HPDE6-E6E7 (cell line): ENCODE measurements at regions not wholly inside any gene's neighbourhood (a gene's known extent, or its start where the extent isn't known, plus 50 kb on each side); places are given as distances from the start of the nearest gene placed in this dataset.
"Not testable (repeated sequence)": the region's sequence is repeated elsewhere in the genome, so short reads cannot be mapped to it uniquely, and the experiment has no call there.

ENCODE experiments used
- DNase-seq: peaks from one replicate; pipeline ENCODE4 v3.0.0; 2011; ENCODE audit warnings: missing footprints; ENCODE audit errors: extremely low spot score

DNA sequence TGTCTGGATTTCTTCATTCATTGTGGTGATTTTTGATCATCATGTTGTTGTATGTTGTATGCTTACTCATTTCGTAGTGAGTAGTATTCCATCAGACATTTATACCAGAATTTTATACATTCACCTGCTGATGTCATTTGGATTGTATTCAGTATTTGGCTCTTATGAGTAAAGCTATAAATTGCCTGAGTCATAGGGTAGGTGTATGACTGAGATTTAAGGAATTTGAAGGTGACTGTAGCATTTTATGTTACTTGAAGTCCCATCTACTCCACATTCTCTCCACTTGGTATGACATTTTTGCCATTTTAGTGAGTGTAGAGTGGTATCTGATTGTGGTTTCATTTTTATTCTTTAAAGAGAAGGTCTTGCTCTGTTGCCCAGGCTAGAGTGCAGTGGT is 548.2 kb downstream of the TBC1D22A start:
- DNase-seq = no peak

DNA sequence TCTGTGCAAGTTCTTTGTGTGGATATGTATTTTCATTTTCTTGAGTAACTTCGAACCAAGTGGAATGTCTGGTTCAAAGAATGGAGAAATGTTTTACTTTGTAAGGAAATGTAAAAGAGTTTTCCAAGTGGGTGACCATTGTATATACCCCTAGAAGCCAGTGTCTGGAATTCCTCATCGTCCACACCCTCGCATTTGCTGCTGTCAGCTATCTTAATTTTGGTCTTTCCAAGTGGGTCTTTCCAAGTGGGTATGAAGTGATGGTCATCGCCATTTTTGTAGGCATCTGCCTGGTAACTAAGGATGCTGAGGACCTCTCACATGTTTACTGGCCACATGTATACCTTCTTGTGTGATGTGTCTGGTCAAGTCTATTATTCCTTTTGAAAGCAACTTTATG is 547.5 kb downstream of the TBC1D22A start:
- no peak for DNase-seq

DNA sequence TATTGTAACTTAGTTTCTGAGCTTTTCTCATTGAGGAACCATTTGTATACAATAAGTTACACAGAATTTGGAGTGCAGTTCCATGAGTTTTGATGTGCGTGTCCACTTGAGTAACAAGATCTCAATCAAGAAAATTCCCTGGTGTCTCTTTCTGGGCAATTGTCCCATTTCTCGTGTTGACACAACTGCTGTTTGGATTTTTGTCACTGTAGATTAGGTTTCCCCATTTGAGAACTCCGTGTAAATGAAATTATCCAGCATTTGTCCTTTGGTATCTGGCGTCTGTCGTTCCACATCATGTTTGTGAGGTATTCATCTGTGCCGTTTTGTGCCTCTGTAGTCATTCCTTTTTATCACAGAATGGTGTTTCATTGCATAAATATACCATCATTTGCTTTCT is 547.0 kb downstream of the TBC1D22A start:
- DNase-seq = no peak

- DNase-seq = no peak
These were observed 546.4 kb downstream of the TBC1D22A start for GRCh38 chr22:47308886-47309285.

GRCh38 chr22:47307822-47308221 is 545.4 kb downstream of the TBC1D22A start:
- DNase-seq = no peak

DNA sequence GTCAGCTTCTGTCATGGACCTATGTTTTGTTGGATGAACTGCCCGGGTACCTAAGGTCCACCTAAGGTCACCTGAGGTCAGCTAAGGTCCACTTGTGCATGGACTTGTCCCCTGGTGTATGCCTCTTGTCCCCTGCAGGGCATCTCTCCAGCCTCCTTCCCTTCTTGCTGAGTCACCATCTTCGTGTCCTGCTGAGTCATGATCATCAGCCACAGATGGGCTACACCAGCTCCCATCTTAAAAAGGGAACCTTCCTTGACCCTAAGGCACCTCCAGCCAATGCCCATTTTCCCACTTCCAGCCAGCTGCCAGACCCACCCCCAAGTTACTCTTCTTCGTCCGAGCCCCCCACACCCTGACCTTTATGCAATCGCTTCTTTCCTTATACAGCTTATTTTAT is 544.9 kb downstream of the TBC1D22A start:
- no peak for DNase-seq

DNA sequence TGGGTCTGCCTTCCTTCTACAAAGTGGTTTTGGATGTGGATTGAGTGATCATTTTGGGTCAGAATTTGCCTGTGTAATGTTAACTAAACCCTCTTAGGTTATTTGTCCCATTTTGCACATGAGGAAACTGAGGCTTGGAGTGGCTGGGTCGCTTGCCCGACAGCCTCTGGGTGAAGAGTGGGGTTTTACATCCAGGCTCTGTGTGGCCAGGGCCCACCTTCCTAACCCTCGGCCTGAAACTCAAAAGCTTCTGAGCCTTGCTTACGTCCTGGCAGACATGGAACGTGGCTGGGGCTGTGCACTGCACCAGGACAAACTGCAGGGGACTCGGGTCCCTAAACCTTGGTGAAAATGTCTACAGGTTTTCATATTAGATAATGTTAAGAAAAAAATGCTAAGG is 542.4 kb downstream of the TBC1D22A start:
- DNase-seq = no peak

- DNase-seq = no peak
These were observed 541.9 kb downstream of the TBC1D22A start for GRCh38 chr22:47304191-47304831.

GRCh38 chr22:47303161-47303890 is 540.9 kb downstream of the TBC1D22A start:
- DNase-seq = no peak

DNA sequence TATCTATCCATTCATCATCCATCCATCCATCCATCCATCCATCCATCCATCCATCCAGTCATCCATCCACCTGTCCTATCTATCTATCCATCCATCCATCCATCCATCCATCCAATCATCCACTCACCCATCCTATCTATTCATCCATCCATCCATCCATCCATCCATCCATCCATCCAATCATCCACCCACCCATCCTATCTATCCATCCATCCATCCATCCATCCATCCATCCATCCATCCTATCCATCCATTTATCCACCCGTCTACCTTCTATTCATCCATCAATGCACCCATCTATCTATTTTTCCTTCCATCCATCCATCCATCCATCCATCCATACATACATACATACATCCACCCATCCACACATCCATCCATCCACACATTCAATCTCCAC is 540.1 kb downstream of the TBC1D22A start:
- not testable (repeated sequence) for DNase-seq

DNA sequence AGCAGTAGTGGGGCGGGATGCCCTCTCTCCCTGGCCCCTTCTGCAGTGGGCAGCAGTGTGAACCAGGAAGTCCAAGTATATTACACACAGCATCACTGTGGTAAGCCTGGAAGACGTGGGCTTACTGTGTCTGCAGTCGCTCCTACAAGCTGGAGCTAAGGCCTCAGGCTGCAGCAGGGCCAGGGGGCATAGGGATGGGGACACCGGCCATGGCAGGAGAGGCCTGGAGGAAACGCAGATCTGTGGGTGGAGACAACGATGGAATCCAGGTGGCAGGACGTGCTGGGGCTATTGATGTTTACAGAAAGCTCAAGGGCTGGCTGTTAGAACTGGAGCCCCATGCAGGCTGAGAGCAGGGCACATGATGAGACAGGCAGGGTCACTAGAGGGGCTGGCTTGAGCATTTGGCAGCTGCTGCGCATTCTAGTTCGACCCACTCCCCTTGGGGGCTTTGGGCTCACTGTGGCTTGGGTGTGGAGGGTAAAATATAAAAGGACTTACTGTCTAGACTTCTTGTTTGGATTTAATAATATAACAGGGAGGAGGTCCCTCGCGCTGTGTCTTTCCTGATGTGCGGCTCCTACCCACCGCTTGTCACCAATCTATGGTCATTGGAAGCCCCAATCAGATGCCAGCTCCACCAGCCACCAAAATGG is 539.5 kb downstream of the TBC1D22A start:
- no peak for DNase-seq

GRCh38 chr22:47300698-47301405 is 538.4 kb downstream of the TBC1D22A start:
- no peak for DNase-seq

GRCh38 chr22:47299863-47300697 is 537.6 kb downstream of the TBC1D22A start:
- no peak for DNase-seq

DNA sequence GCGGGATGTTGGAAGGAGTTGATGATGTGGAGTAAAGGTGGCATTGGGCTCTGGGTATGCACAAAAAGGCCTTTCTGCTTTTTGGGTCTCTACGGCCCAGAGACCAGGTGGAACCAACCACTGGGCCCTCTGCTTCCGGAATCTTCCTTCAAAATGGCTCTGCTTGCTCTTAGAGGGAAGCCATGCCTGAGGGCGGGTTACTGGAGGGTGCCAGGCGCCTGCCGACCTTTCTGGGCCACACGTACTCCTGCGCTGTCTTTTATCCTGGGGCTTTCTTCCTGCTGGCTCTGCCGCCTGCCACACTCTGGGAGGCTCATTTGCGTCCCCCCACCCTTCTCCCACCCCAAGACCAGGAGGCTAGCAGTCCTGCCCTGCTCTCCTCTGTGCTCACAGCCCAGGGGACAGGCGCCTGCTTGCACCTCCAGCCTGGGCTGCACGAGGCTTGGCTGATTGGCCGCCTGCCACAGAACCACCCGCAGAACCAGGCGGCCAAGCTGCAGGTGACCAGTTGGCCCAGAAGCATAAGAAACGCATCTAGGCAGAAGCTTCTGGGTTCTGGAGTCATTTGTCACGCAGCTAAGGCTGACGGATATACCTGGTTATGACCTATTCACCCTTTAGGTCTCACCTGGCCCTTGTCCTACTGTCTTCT is 536.9 kb downstream of the TBC1D22A start:
- no peak for DNase-seq

GRCh38 chr22:47298017-47298785 is 535.8 kb downstream of the TBC1D22A start:
- no peak for DNase-seq

- no peak for DNase-seq
These were observed 535.0 kb downstream of the TBC1D22A start for GRCh38 chr22:47297261-47298016.

DNA sequence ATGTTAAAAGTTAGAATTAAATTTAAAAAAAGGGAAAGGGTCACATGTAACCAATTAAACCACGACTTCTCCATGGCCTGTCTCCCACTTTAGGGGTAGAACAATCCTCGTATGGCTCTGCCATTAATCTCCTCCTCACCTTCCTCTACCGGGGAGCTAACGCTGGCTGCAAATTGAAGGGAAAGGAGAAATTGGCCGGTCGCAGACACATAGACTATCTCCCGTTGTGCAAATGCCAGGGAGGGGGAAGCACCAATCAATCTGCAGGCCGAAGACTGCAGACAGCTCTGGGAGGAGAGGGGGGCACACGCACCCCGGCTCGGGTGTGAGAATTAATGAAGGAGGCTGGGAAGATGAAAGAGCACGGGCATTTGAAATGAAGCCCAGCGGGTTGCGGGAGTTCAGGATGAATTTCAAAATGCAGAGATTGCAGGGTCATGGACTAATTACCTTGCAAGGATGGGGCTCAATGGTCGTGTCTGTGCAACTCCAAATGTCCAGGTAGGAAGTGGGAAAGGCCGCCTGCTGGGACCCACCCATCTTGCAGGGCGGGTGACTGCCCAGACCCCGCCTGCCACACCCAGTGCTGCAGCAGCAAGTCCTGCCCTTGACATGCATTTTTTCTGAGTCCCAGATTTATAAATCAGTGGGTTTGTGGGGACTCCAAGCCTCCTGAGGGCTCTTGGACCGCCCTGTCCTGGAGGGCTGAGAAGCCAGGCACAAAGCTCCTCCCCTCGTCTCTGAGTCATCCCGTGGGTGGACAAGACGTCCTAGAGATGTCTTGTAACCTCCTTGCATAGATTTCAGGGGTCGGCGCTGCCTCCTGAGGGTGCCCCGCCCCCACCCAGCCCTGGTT is 534.2 kb downstream of the TBC1D22A start:
- DNase-seq = no peak

DNA sequence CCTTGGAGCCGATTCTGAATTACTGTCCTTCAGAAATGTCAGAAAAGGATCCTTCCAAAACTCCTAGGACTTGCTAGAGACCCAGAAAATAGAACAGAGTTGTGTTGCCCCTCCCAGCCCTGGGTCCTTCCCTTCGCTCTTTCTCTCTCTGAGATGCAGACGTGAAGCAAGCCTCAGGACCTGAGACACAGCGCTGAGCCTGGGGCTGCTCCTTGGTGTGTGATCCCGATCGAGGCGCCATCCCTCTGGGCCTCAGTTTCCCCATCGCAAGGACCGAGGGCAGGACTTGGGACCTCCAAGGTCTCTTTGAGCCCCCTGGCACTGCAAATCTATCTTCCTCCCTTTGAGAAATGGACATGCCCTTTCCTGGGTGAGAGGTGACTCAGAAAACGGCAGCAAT is 533.5 kb downstream of the TBC1D22A start:
- DNase-seq = no peak
